ENCODE measurements at regions not wholly inside any gene's neighbourhood (a gene's known extent, or its start where the extent isn't known, plus 50 kb on each side); places are given as distances from the start of the nearest gene placed in this dataset.

GRCh38 chr12:90619943-90620342 lies 335.0 kb downstream of the CCER1 start:
- TF ChIP-seq GATA2 (IDR thresholded peaks at IDR 0.05; ENCODE audit: low read depth, low read length) (no peak), GATA3 (IDR thresholded peaks at IDR 0.05; ENCODE audit: low read depth, low read length) (no peak)

Data from SH-SY5Y (cell line).